ENCODE measurements at regions not wholly inside any gene's neighbourhood (a gene's known extent, or its start where the extent isn't known, plus 50 kb on each side); places are given as distances from the start of the nearest gene placed in this dataset.

GRCh38 chr15:69601711-69602504, 149.3 kb downstream of the RPLP1 start:
- TF ChIP-seq MAZ (IDR thresholded peaks at IDR 0.05; ENCODE audit: borderline replicate concordance, low read depth, low read length) = no peak
- TF ChIP-seq, protein P1, sequence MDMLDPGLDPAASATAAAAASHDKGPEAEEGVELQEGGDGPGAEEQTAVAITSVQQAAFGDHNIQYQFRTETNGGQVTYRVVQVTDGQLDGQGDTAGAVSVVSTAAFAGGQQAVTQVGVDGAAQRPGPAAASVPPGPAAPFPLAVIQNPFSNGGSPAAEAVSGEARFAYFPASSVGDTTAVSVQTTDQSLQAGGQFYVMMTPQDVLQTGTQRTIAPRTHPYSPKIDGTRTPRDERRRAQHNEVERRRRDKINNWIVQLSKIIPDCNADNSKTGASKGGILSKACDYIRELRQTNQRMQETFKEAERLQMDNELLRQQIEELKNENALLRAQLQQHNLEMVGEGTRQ (IDR thresholded peaks at IDR 0.05; ENCODE audit: low read depth, low read length) = no peak
- no peak for TF ChIP-seq RCOR1 (IDR thresholded peaks at IDR 0.05; ENCODE audit: insufficient replicate concordance, low read length)
- TF ChIP-seq FOS (IDR thresholded peaks at IDR 0.05; ENCODE audit: low read depth, low read length) = no peak
- no peak for TF ChIP-seq SMC3 (IDR thresholded peaks at IDR 0.05; ENCODE audit: low read depth, low read length)
- no peak for TF ChIP-seq CHD1 (IDR thresholded peaks at IDR 0.05; ENCODE audit: low read depth, low read length)
- TF ChIP-seq MAFK (IDR thresholded peaks at IDR 0.05; ENCODE audit: low read depth, low read length) = no peak
- no peak for TF ChIP-seq RFX5 (IDR thresholded peaks at IDR 0.05; ENCODE audit: low read depth, low read length)
- TF ChIP-seq MXI1 (IDR thresholded peaks at IDR 0.05; ENCODE audit: borderline replicate concordance, low read depth, low read length) = no peak
- no peak for TF ChIP-seq BHLHE40 (IDR thresholded peaks at IDR 0.05; ENCODE audit: low read depth, low read length)
- no peak for TF ChIP-seq CTCF (conservative IDR thresholded peaks at IDR 0.05; ENCODE audit: low read depth, low read length)
- no peak for TF ChIP-seq CEBPB (IDR thresholded peaks at IDR 0.05; ENCODE audit: low read depth, low read length)
- TF ChIP-seq POLR2A (IDR thresholded peaks at IDR 0.05; ENCODE audit: low read depth, low read length) = no peak
- TF ChIP-seq RAD21 (IDR thresholded peaks at IDR 0.05; ENCODE audit: low read length) = no peak
- no peak for TF ChIP-seq ELK1 (IDR thresholded peaks at IDR 0.05; ENCODE audit: borderline replicate concordance, low read depth, low read length)
- TF ChIP-seq NFE2L2 (IDR thresholded peaks at IDR 0.05; ENCODE audit: low read depth, low read length) = no peak
- Histone ChIP-seq H4K91ac (ENCODE audit: insufficient read depth, low read depth, low read length) (no peak overlapping the region), H3K18ac (ENCODE audit: low read depth, low read length) (no peak overlapping the region), H4K8ac (ENCODE audit: low read depth in 2 of 2, low read length in 2 of 2) (no peak overlapping the region), H3K27me3 (ENCODE audit: control insufficient read depth, insufficient read depth, low read length) (peaks cover 61% of the 10 kb centered on the region), H3K4me1 (ENCODE audit: control insufficient read depth, insufficient read depth, low read length) (no peaks in the 10 kb centered on the region), H3K9ac (ENCODE audit: low read depth, low read length) (no peak overlapping the region), H3K36me3 (ENCODE audit: control insufficient read depth, insufficient read depth, low read length) (no peaks in the 10 kb centered on the region), H2BK20ac (ENCODE audit: low read depth, low read length) (no peak overlapping the region), H3K4me2 (ENCODE audit: low read depth, low read length) (no peak overlapping the region), H3K4ac (ENCODE audit: low read depth, low read length) (no peak overlapping the region), H3K56ac (ENCODE audit: extremely low read depth, insufficient read depth, low read length) (no peak overlapping the region), H3K79me1 (ENCODE audit: low read depth in 1 of 2, low read length in 2 of 2) (no peaks in the 10 kb centered on the region), H2AK5ac (ENCODE audit: low read depth, low read length) (no peak overlapping the region), H3K9me3 (ENCODE audit: control insufficient read depth, insufficient read depth, low read length) (0 out of 2 replicates have a peak, but pooled peaks cover 2% of the 10 kb centered on the region), H2AFZ (replicated peaks; ENCODE audit: low read length, poor library complexity) (no peak overlapping the region), H4K20me1 (ENCODE audit: insufficient read depth, low read length) (no peaks in the 10 kb centered on the region), H3K27ac (ENCODE audit: insufficient read depth, low read length) (no peak overlapping the region), H3K23ac (ENCODE audit: low read depth, low read length) (no peak overlapping the region), H4K5ac (ENCODE audit: low read depth, low read length) (no peak overlapping the region), H2AK9ac (replicated peaks; ENCODE audit: low read depth, low read length, poor library complexity) (peak overlapping the region; percentile 63), H2BK5ac (ENCODE audit: low read depth, low read length, poor library complexity, severe bottlenecking) (no peak overlapping the region), H2BK15ac (ENCODE audit: low read depth, low read length) (no peak overlapping the region), H2BK120ac (ENCODE audit: low read depth, low read length) (no peak overlapping the region), H3K9me1 (ENCODE audit: insufficient read depth, low read length) (no peaks in the 10 kb centered on the region), H3K14ac (replicated peaks; ENCODE audit: low read depth, low read length) (no peak overlapping the region), H3K4me3 (ENCODE audit: insufficient read depth, low read depth, low read length) (no peak overlapping the region)
- ATAC-seq (ENCODE audit: low read depth) (no peak), DNase-seq (no peak)
- intact Hi-C loops (cut with micrococcal nuclease) = no loop called here
- POLR2A ChIA-PET (ENCODE audit: unreplicated experiment) = no interaction called here
- CTCF ChIA-PET = no interaction called here
- in situ Hi-C loops (cut with MboI; ENCODE audit: low sequenced_read_pairs) = no loop called here
- 17% methylated on average over 2 of the region's 7 CpGs; no CpG with 5 or more reads in 1 of the 2 experiments for WGBS, 2 experiments (ENCODE audit: extremely low coverage in 2 of 2, insufficient read length in 1 of 2)
- dilution Hi-C loops (cut with HindIII; ENCODE audit: low sequenced_read_pairs, unreplicated experiment) = no loop called here
- BruUV-seq (replicated peaks) = no TSS peak
